HUES64 (cell line): ENCODE measurements at regions not wholly inside any gene's neighbourhood (a gene's known extent, or its start where the extent isn't known, plus 50 kb on each side); places are given as distances from the start of the nearest gene placed in this dataset.
"Not testable (repeated sequence)": the region's sequence is repeated elsewhere in the genome, so short reads cannot be mapped to it uniquely, and the experiment has no call there.

Experiments used
- H3K27ac ChIP-seq: 2 replicates; pipeline ENCODE4 v1.7.0; 2013; ENCODE audit warnings: low read depth, low read length, inconsistent platforms
- H3K27me3 ChIP-seq: 2 replicates; pipeline ENCODE4 v1.6.1; 2013; ENCODE audit warnings: mild to moderate bottlenecking, low read length; ENCODE audit not compliant: insufficient read depth
- H3K36me3 ChIP-seq: 2 replicates; pipeline ENCODE4 v1.6.1; 2013; ENCODE audit warnings: mild to moderate bottlenecking, low read length; ENCODE audit not compliant: insufficient read depth
- H3K4me1 ChIP-seq: 2 replicates; pipeline ENCODE4 v1.6.1; 2013; ENCODE audit warnings: mild to moderate bottlenecking, low read length, moderate library complexity; ENCODE audit not compliant: insufficient read depth
- H3K4me3 ChIP-seq: 2 replicates; pipeline ENCODE4 v1.5.1; 2013; ENCODE audit warnings: mild to moderate bottlenecking, low read length, moderate library complexity
- H3K9ac ChIP-seq: 2 replicates; pipeline ENCODE4 v1.6.1; 2013; ENCODE audit warnings: mild to moderate bottlenecking, low read depth, low read length
- H3K9me3 ChIP-seq: 2 replicates; pipeline ENCODE4 v1.6.1; 2013; ENCODE audit warnings: low read depth, low read length; ENCODE audit not compliant: insufficient read depth
- WGBS: fragments of 150-250, 120-280 bp; methylation state at CpG from one replicate; pipeline ENCODE4 v1.1.7; 2013; ENCODE audit warnings: missing lambda C conversion rate; 5-methylcytosine and 5-hydroxymethylcytosine counted together

GRCh38 chr20:53863039-53863438, 207.4 kb downstream of the BCAS1 start:
- H3K27ac ChIP-seq, H3K4me3 ChIP-seq, H3K36me3 ChIP-seq, H3K9me3 ChIP-seq, H3K27me3 ChIP-seq, H3K9ac ChIP-seq: not testable (repeated sequence)
- WGBS: 98% methylated on average over 4 of the region's 5 CpGs
- H3K4me1 ChIP-seq: peaks cover 57% of the 10 kb centered on the region

GRCh38 chr20:53862490-53862889, 207.9 kb downstream of the BCAS1 start:
- not testable (repeated sequence) for H3K27me3 ChIP-seq, H3K36me3 ChIP-seq, H3K27ac ChIP-seq, H3K9ac ChIP-seq, H3K9me3 ChIP-seq, H3K4me3 ChIP-seq
- H3K4me1 ChIP-seq: peaks cover 57% of the 10 kb centered on the region
- 95% methylated on average over 4 of the region's 4 CpGs for WGBS

- H3K36me3 ChIP-seq, H3K27ac ChIP-seq, H3K9me3 ChIP-seq, H3K4me3 ChIP-seq, H3K9ac ChIP-seq, H3K27me3 ChIP-seq: not testable (repeated sequence)
- peaks cover 53% of the 10 kb centered on the region for H3K4me1 ChIP-seq
- WGBS: 92% methylated on average over 1 of the region's 1 CpG
Measured at GRCh38 chr20:53862136-53862397, 208.3 kb downstream of the BCAS1 start.

GRCh38 chr20:53859684-53860083, 210.7 kb downstream of the BCAS1 start:
- Histone ChIP-seq H3K9me3 (no peaks in the 10 kb centered on the region), H3K9ac (no peak overlapping the region), H3K36me3 (no peaks in the 10 kb centered on the region), H3K27me3 (no peaks in the 10 kb centered on the region), H3K4me1 (peaks cover 29% of the 10 kb centered on the region), H3K4me3 (no peak overlapping the region), H3K27ac (no peak overlapping the region)
- 78% methylated on average over 5 of the region's 5 CpGs for WGBS

- 92% methylated on average over 5 of the region's 5 CpGs for WGBS
- peaks cover 22% of the 10 kb centered on the region for H3K4me1 ChIP-seq
Measured at GRCh38 chr20:53859009-53859408, 211.4 kb downstream of the BCAS1 start.

GRCh38 chr20:53858516-53858915, 211.9 kb downstream of the BCAS1 start:
- H3K27me3 ChIP-seq, H3K4me3 ChIP-seq, H3K36me3 ChIP-seq, H3K27ac ChIP-seq, H3K9ac ChIP-seq, H3K9me3 ChIP-seq: not testable (repeated sequence)
- 100% methylated on average over 2 of the region's 3 CpGs for WGBS
- H3K4me1 ChIP-seq: peaks cover 17% of the 10 kb centered on the region

More at GRCh38 chr20:53859009-53859408, 211.4 kb downstream of the BCAS1 start:
- not testable (repeated sequence) for H3K36me3 ChIP-seq, H3K27me3 ChIP-seq, H3K4me3 ChIP-seq, H3K9ac ChIP-seq, H3K9me3 ChIP-seq, H3K27ac ChIP-seq

GRCh38 chr20:53857723-53858236, 212.6 kb downstream of the BCAS1 start:
- no peaks in the 10 kb centered on the region for H3K27me3 ChIP-seq
- no peak overlapping the region for H3K9ac ChIP-seq
- no peaks in the 10 kb centered on the region for H3K36me3 ChIP-seq
- peaks cover 10% of the 10 kb centered on the region for H3K4me1 ChIP-seq
- no peaks in the 10 kb centered on the region for H3K9me3 ChIP-seq
- H3K27ac ChIP-seq: no peak overlapping the region
- H3K4me3 ChIP-seq: no peak overlapping the region
- WGBS: 60% methylated on average over 7 of the region's 7 CpGs

- WGBS: 95% methylated on average over 5 of the region's 5 CpGs
- no peaks in the 10 kb centered on the region for H3K27me3 ChIP-seq
- no peaks in the 10 kb centered on the region for H3K9me3 ChIP-seq
- H3K4me1 ChIP-seq: peaks cover 9% of the 10 kb centered on the region
- no peaks in the 10 kb centered on the region for H3K36me3 ChIP-seq
- H3K9ac ChIP-seq: no peak overlapping the region
- no peak overlapping the region for H3K27ac ChIP-seq
- H3K4me3 ChIP-seq: no peak overlapping the region
Measured at GRCh38 chr20:53856300-53857295, 213.8 kb downstream of the BCAS1 start.

- Histone ChIP-seq H3K9ac (no peak overlapping the region), H3K27ac (no peak overlapping the region)
- WGBS: 90% methylated on average over 4 of the region's 5 CpGs
Measured at GRCh38 chr20:53855733-53856132, 214.7 kb downstream of the BCAS1 start.

GRCh38 chr20:53854609-53854926, 215.8 kb downstream of the BCAS1 start:
- not testable (repeated sequence) for H3K9ac ChIP-seq, H3K9me3 ChIP-seq, H3K36me3 ChIP-seq, H3K4me1 ChIP-seq, H3K4me3 ChIP-seq, H3K27ac ChIP-seq, H3K27me3 ChIP-seq
- no CpG with 5 or more reads among the region's 10 CpGs for WGBS

More at GRCh38 chr20:53855733-53856132, 214.7 kb downstream of the BCAS1 start:
- peaks cover 9% of the 10 kb centered on the region for H3K4me1 ChIP-seq
- no peaks in the 10 kb centered on the region for H3K27me3 ChIP-seq
- H3K36me3 ChIP-seq: no peaks in the 10 kb centered on the region
- H3K9me3 ChIP-seq: no peaks in the 10 kb centered on the region
- no peak overlapping the region for H3K4me3 ChIP-seq

- no peak overlapping the region for H3K27ac ChIP-seq
- WGBS: 91% methylated on average over 4 of the region's 4 CpGs
Measured at GRCh38 chr20:53853111-53853713, 217.2 kb downstream of the BCAS1 start.

More at GRCh38 chr20:53853111-53853713, 217.2 kb downstream of the BCAS1 start:
- Histone ChIP-seq H3K4me3 (no peak overlapping the region), H3K4me1 (peaks cover 7% of the 10 kb centered on the region), H3K27me3 (no peaks in the 10 kb centered on the region), H3K36me3 (no peaks in the 10 kb centered on the region), H3K9me3 (no peaks in the 10 kb centered on the region), H3K9ac (no peak overlapping the region)
